ENCODE measurements at regions not wholly inside any gene's neighbourhood (a gene's known extent, or its start where the extent isn't known, plus 50 kb on each side); places are given as distances from the start of the nearest gene placed in this dataset.

DNA sequence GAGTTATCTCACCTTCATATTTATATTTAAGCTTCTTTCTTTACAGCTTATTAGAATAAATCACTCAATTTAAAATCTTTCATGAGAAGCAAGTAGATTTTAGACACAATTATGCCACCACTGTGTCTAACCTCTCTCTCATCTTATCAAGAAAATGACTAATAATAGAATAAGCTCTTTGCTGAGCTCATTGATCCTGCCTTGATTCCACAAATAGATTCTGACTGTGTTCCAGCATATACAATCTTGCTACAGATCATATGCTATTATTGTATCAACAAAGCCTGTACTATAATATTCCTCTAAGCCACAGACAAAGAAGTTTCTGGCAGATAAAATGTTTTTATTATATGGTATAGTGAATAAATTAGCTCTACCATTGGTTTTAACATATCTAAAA is 168.7 kb upstream of the GULP1 start:
- TF ChIP-seq, protein P1, sequence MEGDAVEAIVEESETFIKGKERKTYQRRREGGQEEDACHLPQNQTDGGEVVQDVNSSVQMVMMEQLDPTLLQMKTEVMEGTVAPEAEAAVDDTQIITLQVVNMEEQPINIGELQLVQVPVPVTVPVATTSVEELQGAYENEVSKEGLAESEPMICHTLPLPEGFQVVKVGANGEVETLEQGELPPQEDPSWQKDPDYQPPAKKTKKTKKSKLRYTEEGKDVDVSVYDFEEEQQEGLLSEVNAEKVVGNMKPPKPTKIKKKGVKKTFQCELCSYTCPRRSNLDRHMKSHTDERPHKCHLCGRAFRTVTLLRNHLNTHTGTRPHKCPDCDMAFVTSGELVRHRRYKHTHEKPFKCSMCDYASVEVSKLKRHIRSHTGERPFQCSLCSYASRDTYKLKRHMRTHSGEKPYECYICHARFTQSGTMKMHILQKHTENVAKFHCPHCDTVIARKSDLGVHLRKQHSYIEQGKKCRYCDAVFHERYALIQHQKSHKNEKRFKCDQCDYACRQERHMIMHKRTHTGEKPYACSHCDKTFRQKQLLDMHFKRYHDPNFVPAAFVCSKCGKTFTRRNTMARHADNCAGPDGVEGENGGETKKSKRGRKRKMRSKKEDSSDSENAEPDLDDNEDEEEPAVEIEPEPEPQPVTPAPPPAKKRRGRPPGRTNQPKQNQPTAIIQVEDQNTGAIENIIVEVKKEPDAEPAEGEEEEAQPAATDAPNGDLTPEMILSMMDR (IDR thresholded peaks at IDR 0.05) = no peak
- no peak for TF ChIP-seq POLR2A (IDR thresholded peaks at IDR 0.05)

Data from body of pancreas (tissue), 4 donors.